Stimulated activated CD4-positive, alpha-beta T cell treated with anti-CD3 and anti-CD28 coated beads, Interleukin-12 subunit alpha, Interleukin-12 subunit beta, amount 100 ng/mL, for 24 hours (primary cell): ENCODE measurements at regions not wholly inside any gene's neighbourhood (a gene's known extent, or its start where the extent isn't known, plus 50 kb on each side); places are given as distances from the start of the nearest gene placed in this dataset.
"Not testable (repeated sequence)": the region's sequence is repeated elsewhere in the genome, so short reads cannot be mapped to it uniquely, and the experiment has no call there.

ENCODE experiments used
- DNase-seq, 2 experiments: peaks; one replicate each; pipeline ENCODE4 v3.0.0-alpha.2; 2020; ENCODE audit warnings: low read depth in 2 of 2

- DNase-seq = peak in 1 of 2 experiments; percentile 31
Observed at GRCh38 chr6:28802417-28803336, 121.1 kb downstream of the TRIM27 start.

- DNase-seq = no peak
Observed at GRCh38 chr6:28803337-28803709, 120.5 kb downstream of the TRIM27 start.

GRCh38 chr6:28807682-28808280 lies 116.0 kb downstream of the TRIM27 start:
- DNase-seq = peak in 1 of 2 experiments; percentile 58

- DNase-seq = no peak
Observed at GRCh38 chr6:28808383-28808782, 115.4 kb downstream of the TRIM27 start.

GRCh38 chr6:28809947-28810658 lies 113.7 kb downstream of the TRIM27 start:
- no peak for DNase-seq

- DNase-seq = no peak
Observed at GRCh38 chr6:28810659-28811053, 113.1 kb downstream of the TRIM27 start.

DNA sequence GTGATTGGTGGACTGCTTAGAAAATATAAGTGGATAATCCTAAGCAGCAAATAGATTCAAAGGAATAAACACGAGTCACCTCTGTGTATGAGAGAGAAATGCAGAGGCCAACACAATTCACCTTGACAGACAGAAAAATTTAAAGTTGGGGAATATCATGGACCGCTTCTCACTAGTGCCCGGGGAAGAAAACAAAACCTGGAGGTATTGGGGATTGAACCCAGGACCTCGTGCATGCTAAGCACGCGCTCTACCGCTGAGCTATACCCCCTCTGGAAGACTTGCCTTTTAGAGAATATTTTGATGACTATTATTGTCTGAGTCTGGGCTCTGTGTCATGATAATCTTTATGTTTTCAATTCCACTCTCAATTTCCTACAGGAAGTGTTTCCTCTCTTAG lies 111.9 kb downstream of the TRIM27 start:
- no peak for DNase-seq

DNA sequence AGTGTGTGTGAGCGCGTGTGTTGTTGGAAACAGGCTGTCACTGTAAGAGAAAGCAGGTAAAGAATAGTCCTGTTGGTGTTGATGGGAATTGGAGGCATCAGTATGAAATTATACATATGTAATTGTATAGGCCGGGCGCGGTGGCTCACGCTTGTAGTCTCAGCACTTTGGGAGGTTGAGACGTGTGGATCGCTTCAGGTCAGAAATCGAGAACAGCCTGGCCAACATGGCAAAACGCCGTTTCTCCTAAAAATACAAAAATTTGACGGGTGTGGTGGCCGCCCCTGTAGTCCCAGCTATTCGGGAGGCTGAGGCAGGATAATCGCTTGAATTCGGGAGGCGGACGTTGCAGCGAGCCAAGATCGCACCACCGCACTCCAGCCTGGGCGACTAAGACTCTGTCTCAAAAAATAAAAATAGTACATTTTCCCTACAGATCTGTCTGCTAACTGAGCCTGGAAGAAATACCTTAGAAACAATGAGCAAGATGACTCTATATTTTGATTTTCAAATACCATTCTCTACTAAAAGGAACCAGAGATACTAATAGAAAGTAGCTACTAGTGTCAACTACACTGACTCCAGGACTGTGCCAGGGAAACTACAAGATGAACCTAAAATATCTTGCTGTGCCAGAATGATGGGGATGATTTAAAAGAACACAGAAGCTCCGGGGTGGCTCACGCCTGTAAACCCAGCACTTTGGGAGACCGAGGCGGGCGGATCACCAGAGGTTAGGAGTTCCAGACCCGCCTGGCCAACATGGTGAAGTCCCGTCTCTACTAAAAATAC lies 110.8 kb downstream of the TRIM27 start:
- no peak for DNase-seq

DNA sequence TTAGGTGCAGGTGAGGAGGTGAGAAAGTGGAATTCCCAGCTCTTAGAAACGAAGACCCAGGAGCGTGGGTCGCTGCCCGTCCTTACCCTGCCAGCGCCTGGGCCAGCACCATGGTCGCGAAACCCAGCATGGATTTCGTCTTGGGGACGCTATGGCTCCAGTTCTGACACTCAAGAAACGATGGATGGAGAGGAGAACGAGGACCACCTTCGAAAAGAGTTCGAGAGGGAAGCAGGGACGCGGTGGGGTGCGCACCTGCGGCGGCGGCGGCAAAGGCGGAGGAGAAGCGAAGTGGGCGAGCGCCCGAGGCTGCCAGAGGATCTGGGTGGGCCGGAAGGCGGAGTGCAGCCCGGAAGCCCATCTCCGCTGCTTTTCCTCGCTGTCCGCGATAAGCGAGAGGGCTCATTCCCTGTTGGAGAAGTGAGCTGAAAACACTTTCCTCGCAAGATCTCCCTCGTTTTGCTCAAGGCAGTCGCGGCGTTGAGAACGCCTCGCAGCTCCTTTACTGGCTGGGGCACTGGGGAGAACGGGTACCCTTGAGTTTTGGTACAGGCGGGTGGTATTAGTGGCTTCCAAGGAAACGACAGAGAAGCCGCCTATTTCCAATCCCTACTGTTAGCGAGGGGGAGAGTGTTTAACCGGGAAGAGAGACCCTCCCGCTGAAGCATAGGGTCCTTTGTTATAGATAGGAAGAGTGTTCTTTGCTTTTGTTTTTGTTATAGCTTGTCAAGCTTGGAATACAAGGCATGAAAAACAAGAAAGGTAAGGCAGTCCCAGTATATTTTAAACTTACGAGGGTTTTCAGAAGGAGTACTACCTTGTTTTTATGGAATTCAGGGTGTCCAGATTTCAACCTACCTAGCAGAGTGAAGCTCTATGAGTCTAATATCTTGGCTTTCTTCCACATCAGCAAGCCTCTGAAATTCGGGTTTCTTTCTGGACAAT lies 109.5 kb downstream of the TRIM27 start:
- no peak for DNase-seq

DNA sequence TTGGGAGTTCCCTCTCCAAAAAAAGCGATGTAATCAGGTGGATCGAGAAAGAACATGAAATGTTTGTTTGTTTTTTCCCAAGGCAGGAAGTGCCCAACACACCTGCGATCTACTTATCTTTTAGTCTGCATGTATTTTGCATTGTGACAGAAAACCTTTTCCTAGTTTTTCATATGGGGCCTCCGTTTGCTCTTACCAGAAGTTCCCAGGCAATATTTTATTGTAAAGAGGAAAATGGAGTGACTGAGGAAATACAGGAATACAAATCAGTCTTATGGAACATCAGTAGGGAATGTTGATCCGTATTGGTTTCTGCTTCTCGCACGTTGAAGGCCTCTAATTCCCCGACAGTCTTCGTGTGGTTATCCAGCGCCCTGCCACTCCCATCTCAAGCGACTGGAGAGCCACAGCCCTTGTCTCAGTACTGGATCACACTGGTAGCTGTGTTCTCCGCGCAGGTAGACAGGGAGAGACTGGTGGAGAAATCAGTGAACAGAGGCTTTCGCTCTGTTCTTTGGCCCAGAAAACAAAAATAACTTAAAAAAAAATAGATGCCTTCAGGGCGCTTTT lies 107.4 kb downstream of the TRIM27 start:
- DNase-seq = no peak

- peak in 1 of 2 experiments; percentile 48 for DNase-seq
Observed at GRCh38 chr6:28816909-28817807, 106.6 kb downstream of the TRIM27 start.

GRCh38 chr6:28817808-28818145 lies 106.0 kb downstream of the TRIM27 start:
- no peak for DNase-seq

DNA sequence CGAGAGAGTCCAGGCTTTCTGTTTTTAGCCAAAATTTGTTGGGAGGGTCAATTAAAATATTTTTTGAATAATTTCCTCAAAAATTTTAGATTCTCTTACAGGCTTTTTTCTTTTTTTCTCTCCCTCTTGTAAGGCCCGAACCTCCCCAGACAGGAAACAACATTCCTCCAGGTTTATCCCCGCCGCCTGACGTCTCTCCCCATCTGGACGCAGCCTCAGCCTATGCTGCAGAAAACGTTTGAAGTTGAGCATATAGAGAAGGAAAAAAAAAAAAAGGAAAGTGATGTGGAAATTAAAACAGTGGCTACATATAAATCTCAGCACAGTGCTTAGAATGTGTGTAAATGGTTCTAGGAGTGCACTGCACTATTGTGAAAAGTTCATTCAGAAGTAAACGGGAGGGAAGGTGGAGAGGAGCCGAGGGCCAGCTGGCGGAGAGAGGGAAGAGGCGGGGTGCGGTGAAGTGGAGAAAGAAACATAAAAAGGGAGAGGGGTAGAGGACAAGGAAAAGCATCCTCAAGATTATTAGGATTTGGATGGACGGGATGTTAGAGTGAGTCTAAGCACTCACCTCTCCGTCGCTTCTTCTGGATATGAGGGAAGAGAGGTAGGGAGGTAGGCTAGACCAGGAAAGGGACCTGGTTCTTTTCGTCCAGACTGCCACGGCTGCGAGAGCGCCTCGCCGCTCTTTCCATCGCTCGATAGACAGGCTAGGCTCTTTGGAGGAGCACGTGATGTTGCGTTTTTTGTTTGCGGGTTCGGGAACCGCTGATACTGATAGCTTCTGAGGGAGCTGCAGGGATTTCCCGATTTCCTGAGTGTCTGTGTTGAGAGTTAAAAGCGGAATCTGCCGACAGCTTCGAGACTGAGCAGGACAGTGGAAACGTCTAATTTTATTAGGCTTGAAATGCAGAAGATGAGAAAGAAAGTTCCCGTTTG lies 98.7 kb downstream of the TRIM27 start:
- no peak for DNase-seq

DNA sequence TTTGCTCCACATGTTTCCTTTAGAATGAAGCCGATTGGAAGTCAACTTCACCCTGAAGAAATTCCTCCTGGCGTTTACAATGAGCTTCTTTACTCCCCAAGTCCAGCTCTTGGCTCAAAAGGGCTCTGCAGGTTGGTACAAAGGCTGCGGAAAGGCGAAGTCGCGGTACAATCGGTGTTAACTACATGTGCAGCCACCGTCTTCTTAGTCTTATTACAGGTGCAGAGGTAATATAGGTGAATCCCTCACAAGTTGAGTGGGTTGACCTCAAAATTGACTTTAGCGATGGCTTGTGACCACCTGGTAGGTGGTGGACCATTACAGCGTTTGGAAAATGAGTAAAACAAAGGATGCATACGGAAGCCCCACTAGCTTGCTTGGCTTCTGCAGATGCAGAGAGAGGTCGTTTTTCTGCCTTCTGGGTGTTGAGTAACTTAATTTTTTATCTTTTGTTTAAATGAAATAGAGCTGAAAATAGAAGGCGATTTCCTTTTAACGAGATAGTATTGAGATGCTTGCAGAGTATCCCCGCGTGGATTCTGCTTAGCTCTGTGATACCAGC lies 98.0 kb downstream of the TRIM27 start:
- no peak for DNase-seq

DNA sequence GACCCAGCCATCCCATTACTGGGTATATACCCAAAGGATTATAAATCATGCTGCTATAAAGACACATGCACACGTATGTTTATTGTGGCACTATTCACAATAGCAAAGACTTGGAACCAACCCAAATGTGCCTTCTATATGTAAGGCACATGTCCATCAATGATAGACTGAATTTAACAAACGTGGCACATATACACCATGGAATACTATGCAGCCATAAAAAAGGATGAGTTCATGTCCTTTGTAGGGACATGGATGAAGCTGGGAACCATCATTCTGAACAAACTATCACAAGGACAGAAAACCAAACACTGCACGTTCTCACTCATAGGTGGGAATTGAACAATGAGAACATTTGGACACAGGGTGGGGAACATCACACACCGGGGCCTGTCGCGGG lies 92.1 kb downstream of the TRIM27 start:
- not testable (repeated sequence) for DNase-seq

DNA sequence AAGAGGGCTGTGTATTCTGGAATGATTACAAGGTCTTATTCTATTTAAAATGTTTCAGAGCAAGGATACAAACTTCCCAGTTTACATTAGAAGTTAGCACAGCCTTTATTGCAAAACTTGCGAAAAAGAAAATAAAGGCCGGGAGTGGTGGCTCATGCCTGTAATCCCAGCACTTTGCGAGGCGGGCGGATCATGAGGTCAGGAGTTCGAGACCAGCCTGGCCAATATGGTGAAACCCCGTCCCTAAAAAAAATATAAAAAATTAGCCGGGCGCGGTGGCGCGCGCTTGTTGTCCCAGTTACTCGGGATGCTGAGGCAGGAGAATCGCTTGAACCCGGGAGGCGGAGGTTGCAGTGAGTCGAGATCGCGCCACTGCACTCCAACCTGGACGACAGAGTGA lies 87.1 kb downstream of the TRIM27 start:
- not testable (repeated sequence) for DNase-seq

GRCh38 chr6:28838289-28838633 lies 85.5 kb downstream of the TRIM27 start:
- peak; percentile 55 to 57 for DNase-seq
